Lower leg skin (tissue), 3 donors: ENCODE measurements at regions not wholly inside any gene's neighbourhood (a gene's known extent, or its start where the extent isn't known, plus 50 kb on each side); places are given as distances from the start of the nearest gene placed in this dataset.
"Not testable (repeated sequence)": the region's sequence is repeated elsewhere in the genome, so short reads cannot be mapped to it uniquely, and the experiment has no call there.

Experiments
- DNase-seq, 2 donors: peaks; one replicate each; pipeline ENCODE4 v3.0.0-alpha.2; 2019; ENCODE audit warnings: low spot score in 2 of 2
- H3K4me3 ChIP-seq: fragments of 200-600 bp; sonication (generic); 2 replicates; pipeline ENCODE4 v1.5.1; 2017; ENCODE audit warnings: mild to moderate bottlenecking, low read depth; ENCODE audit not compliant: poor library complexity, severe bottlenecking
- WGBS, 2 donors: methylation state at CpG; one replicate each; pipeline ENCODE4 v1.1.5; 2018; 5-methylcytosine and 5-hydroxymethylcytosine counted together
- intact Hi-C: fragments of 100-400 bp; cut with DNase I; formaldehyde crosslinking; loops from one replicate; pipeline ENCODE4 v1.15.0; 2023; ENCODE audit warnings: low total_unique reads

GRCh38 chr16:32202585-32202984 is 50.5 kb upstream of the TP53TG3D start:
- H3K4me3 ChIP-seq, DNase-seq, intact Hi-C loops: not testable (repeated sequence)
- 40 to 59% methylated on average over 9 to 19 of the region's 36 CpGs for WGBS, 2 donors
